ENCODE measurements at regions not wholly inside any gene's neighbourhood (a gene's known extent, or its start where the extent isn't known, plus 50 kb on each side); places are given as distances from the start of the nearest gene placed in this dataset.

- no peak for TF ChIP-seq CTCF (IDR thresholded peaks at IDR 0.05)
- TF ChIP-seq POLR2A (IDR thresholded peaks at IDR 0.05), result no peak
Measured at GRCh38 chr11:130636722-130637464, 188.4 kb downstream of the ADAMTS15 start.

Data from uterus (tissue), 2 donors.